LNCAP (cell line): ENCODE measurements at regions not wholly inside any gene's neighbourhood (a gene's known extent, or its start where the extent isn't known, plus 50 kb on each side); places are given as distances from the start of the nearest gene placed in this dataset.
A peak's percentile ranks its signal among the peaks of the same experiment; 100 is the strongest.

ENCODE experiments used
- TF ChIP-seq, protein P1 (sequence below): fragments of 450-650 bp; IDR thresholded peaks from 2 replicates; pipeline ENCODE4 v1.5.1; 2017; ENCODE audit warnings: mild to moderate bottlenecking

DNA sequence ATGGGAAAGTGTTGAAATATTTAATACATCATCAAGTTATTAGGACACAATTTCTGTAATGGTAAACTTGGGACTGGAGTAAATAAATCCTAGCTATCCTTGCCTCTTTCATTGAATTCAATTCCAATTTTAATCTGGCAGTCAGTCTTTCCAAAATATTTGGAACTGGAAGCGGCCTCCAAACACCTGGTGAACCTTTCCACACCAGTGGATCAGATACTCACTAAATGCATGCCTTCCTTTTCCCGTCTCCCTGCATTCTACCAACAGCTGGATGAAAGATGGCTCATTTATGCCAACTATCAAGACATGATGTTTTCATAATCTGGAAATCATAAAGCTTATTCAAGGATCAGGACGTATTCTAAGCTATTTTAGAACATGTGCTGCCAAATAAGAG, 488.2 kb upstream of the SPHKAP start:
- TF ChIP-seq, protein P1, sequence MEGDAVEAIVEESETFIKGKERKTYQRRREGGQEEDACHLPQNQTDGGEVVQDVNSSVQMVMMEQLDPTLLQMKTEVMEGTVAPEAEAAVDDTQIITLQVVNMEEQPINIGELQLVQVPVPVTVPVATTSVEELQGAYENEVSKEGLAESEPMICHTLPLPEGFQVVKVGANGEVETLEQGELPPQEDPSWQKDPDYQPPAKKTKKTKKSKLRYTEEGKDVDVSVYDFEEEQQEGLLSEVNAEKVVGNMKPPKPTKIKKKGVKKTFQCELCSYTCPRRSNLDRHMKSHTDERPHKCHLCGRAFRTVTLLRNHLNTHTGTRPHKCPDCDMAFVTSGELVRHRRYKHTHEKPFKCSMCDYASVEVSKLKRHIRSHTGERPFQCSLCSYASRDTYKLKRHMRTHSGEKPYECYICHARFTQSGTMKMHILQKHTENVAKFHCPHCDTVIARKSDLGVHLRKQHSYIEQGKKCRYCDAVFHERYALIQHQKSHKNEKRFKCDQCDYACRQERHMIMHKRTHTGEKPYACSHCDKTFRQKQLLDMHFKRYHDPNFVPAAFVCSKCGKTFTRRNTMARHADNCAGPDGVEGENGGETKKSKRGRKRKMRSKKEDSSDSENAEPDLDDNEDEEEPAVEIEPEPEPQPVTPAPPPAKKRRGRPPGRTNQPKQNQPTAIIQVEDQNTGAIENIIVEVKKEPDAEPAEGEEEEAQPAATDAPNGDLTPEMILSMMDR, result no peak

- TF ChIP-seq, protein P1, result no peak
Observed at GRCh38 chr2:228665232-228665631, 483.7 kb upstream of the SPHKAP start.

DNA sequence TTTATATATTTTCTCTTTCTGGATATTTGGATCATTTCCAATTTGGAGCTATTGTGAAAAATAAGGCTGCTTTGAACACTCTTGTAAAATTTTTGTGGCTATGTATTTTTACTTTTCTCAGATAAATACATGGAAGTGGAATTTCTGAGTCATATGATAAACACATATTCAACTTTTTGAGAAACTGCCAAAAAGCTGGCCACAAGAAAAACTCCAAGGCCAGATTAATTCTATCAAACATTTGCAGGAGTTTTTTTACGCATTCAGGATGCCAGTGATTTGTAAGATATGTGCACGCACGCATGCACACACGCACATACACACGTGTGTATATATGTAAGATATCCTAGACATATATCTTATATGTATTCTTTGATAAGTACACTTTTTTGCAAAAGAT, 477.5 kb upstream of the SPHKAP start:
- TF ChIP-seq, protein P1, result no peak

DNA sequence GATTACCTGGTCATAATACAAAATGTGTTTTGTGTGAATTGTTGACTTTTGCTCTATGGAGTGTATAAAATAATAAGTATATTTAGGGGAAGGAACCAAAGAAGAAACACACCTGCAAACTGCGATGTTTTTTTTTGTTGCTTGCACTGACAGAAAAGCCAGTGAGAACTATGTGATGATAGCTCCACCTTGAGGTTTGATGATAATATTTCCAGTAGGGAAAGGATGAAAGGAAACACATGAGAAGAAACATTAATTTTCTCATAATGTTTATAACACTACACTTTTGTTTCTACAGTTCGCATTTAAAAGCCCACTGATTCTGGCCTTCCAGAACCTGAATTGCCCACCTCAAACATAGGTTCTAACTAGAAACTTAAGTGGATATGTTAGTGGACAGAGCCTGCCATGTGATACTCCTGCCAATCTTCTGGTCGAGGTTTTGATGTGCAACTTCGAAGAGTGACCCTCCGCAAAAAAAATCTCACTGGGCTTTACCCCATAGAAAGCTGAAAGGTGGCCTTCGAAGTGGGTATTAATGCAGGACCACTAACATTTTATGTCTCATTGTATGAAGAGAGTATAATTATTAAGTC, 476.4 kb upstream of the SPHKAP start:
- TF ChIP-seq, protein P1, result peak; percentile 33; the same call in 1 of the 2 replicates

DNA sequence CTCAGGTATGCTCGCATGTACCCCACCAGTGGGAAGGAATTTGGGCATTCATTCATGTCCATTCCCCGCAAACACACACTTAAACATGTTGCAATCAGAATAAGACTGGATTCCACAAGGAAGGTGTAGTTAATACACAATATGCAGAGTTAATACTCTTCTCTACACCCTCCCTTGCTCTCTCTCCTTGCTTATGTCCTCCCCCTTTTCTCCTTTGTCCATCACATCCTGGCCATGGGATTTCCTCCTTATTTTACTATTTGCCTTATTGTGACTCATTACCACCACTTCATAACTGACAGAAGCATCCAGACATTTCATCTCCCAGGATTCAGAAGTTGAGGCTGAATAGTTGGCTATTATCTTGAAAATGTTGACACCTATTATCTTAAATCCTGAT, 473.8 kb upstream of the SPHKAP start:
- TF ChIP-seq, protein P1, result no peak

GRCh38 chr2:228654707-228655106, 473.2 kb upstream of the SPHKAP start:
- TF ChIP-seq, protein P1, result no peak

- TF ChIP-seq, protein P1, result no peak
Observed at GRCh38 chr2:228653884-228654283, 472.4 kb upstream of the SPHKAP start.

DNA sequence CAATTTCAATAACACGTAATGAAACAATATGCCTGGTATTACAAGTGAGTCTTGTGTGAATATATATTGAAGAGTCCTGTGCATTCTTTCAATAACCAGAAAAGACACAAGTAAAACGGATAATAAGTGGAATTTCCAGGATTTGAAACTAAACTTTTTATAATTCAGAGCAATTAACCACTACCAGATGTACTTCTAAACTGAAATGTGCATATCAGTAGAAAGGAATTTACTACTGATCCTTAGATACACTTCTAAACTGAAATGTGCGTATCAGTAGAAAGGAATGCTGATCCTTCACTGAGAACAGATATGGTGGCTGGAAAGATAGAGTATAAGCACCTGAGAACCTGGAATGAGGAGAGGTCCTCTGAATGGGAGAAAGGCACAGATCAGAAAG, 470.9 kb upstream of the SPHKAP start:
- TF ChIP-seq, protein P1, result no peak
